Skeletal muscle satellite cell (primary cell): ENCODE measurements at regions not wholly inside any gene's neighbourhood (a gene's known extent, or its start where the extent isn't known, plus 50 kb on each side); places are given as distances from the start of the nearest gene placed in this dataset.
"Not testable (repeated sequence)": the region's sequence is repeated elsewhere in the genome, so short reads cannot be mapped to it uniquely, and the experiment has no call there.

Experiments
- H3K27me3 ChIP-seq: 2 replicates; pipeline ENCODE4 v1.7.0; 2013; ENCODE audit warnings: low read length; ENCODE audit not compliant: control insufficient read depth, insufficient read depth
- H3K36me3 ChIP-seq: 2 replicates; pipeline ENCODE4 v1.7.0; 2013; ENCODE audit warnings: mild to moderate bottlenecking, control low read depth, low read length; ENCODE audit not compliant: insufficient read depth
- H3K4me1 ChIP-seq: 2 replicates; pipeline ENCODE4 v1.7.0; 2013; ENCODE audit warnings: low read length; ENCODE audit not compliant: control insufficient read depth, insufficient read depth
- H3K4me2 ChIP-seq: 2 replicates; pipeline ENCODE4 v1.7.0; 2013; ENCODE audit warnings: mild to moderate bottlenecking, low read length
- H3K4me3 ChIP-seq: 2 replicates; pipeline ENCODE4 v1.7.0; 2013; ENCODE audit warnings: low read length
- H3K9ac ChIP-seq: 2 replicates; pipeline ENCODE4 v1.7.0; 2013; ENCODE audit warnings: mild to moderate bottlenecking, low read depth, low read length, moderate library complexity
- H3K9me3 ChIP-seq: replicated peaks from 2 replicates; pipeline ENCODE4 v1.7.0; 2013; ENCODE audit warnings: mild to moderate bottlenecking, control low read depth, low read length

DNA sequence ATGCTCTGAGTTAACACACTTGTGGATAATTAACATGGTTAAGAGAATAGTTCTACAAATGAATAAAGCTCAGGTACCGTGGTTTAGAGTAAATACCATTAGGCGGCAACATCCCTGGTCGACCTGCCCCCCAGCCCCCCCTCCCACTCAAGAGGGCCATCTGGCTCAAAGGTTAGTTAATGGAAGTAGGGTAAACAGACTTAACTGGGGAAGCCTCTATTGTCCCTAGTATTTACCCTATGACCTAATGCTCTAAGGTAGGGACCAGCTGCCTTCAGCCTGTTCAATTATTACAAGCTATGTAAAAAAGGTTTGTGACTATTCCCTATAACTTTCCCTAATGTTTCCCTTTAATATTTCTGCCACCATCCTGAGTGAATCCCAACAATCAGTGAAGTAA, 711.4 kb upstream of the HS3ST5 start:
- not testable (repeated sequence) for H3K4me2 ChIP-seq, H3K4me3 ChIP-seq, H3K9ac ChIP-seq, H3K4me1 ChIP-seq, H3K36me3 ChIP-seq, H3K9me3 ChIP-seq, H3K27me3 ChIP-seq

DNA sequence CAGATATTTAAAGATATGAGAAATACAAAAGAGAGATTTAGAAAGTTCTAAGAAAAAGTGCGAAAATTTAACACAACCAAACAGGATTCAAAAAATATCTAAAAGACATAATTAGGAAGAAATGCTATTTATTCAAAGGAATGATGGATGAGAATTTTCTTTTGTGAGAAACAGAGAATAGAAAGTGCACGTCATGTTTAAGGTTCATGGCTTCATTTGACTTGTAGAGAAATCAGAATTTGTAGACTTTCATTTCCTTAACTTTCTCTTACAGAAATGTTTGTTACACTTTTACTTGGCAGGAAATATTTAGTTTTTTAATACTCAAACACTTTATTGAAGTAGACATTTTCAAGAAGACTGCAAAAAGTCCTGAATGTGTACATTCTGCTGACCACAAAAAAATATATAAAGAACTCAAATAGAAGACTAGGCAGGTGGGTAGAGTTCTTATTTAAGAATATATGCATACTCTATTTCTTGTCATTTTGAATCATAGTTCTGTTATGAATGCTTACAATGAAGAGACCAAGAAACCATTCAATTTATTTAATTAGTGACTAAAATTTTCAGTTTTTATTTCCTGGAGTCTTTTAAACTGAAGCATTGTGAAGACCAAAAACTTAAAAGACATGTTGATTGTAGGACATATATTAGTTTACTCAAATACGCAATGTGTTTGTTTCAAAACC, 710.5 kb upstream of the HS3ST5 start:
- H3K9ac ChIP-seq = no peak overlapping the region
- H3K27me3 ChIP-seq = no peaks in the 10 kb centered on the region
- H3K36me3 ChIP-seq = no peaks in the 10 kb centered on the region
- no peak overlapping the region for H3K4me2 ChIP-seq
- H3K9me3 ChIP-seq = no peaks in the 10 kb centered on the region
- H3K4me3 ChIP-seq = no peak overlapping the region
- no peaks in the 10 kb centered on the region for H3K4me1 ChIP-seq

DNA sequence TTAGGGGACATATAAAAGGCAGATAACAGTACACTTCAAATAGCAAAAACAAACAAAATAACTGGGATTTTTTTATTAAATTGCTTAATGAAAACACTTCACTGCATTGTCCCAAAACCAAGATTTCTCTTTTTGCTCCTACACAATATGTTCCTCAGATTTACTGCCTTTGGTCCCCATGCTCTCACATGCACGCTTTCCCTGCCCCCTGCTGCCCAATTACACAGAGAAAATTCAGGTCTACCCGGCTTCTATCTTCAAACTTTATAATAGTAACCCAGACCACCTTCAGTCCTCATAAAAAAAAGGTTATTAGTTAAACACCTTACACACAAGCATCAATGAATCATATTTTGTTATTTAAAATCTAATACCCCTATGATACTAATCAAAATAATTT, 673.8 kb upstream of the HS3ST5 start:
- H3K9ac ChIP-seq = no peak overlapping the region
- H3K4me3 ChIP-seq = no peak overlapping the region
- H3K36me3 ChIP-seq = no peaks in the 10 kb centered on the region
- no peaks in the 10 kb centered on the region for H3K9me3 ChIP-seq
- no peak overlapping the region for H3K4me2 ChIP-seq
- H3K27me3 ChIP-seq = no peaks in the 10 kb centered on the region
- no peaks in the 10 kb centered on the region for H3K4me1 ChIP-seq

DNA sequence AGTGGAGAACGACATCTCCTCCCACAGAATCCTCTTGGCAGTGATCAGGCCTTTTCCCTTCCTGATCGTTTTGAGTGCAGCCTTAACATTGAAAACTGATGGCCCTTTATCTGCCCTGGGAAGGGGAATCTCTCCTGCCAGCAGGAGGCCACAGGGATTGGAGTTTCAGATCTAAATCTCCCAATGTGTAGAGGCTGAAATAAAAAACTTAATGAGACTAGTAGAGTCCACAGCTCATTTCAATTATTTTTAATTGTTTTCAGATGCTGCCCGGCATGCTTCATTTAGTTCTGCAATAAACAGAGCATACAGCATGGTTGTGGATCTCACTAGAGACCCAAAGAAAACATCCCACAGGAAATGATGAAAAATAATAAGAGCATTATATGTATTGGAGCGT, 662.2 kb upstream of the HS3ST5 start:
- Histone ChIP-seq H3K4me1 (no peaks in the 10 kb centered on the region), H3K9ac (no peak overlapping the region), H3K4me2 (no peak overlapping the region), H3K4me3 (no peak overlapping the region), H3K27me3 (no peaks in the 10 kb centered on the region), H3K36me3 (no peaks in the 10 kb centered on the region), H3K9me3 (no peaks in the 10 kb centered on the region)

DNA sequence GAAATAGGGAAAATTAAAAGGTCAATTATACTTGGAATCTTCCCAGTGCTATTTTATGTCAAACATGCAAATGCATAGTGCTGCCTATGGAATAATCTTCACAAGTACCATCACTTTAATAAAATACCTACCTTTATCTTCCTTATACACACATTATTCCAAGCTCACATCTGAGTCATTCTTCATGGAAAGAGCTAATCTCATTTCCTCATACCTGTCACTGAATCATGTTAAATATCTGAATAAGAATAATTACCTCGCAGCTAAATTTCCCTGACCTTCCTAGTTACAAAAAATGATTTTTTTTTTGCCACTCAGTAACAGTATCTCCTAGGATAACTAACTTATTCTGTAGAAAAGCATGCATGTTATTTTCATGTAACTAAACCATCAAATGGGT, 661.4 kb upstream of the HS3ST5 start:
- H3K9me3 ChIP-seq = no peaks in the 10 kb centered on the region

DNA sequence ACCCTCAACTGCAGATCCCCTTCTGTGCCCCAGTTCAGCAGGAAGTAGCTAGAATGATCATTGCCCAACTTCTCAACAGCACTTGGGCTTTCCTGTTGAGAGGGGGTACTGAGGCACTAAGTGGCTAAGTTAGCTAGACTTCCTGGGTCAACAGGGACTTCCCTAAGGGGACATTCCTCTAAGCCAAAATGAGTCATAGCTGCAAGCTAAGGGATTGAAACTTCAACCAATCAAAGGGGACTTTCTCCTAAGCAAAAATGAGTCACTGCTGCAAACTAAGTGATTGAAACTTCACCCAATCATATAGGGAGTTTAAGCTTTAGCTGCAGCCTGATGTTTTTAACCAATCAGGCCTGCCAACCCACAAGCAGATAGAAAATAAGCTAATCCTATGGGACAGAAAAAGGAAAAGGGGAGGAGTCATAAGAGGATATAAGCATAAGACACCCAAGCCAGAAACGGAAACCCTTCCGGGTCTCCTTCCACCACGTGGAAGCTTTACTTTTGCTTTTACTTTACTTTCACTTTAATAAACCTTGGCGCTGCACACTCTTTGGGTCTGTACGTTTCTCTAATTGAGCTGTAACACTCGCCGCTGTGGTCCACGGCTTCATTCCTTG, 659.0 kb upstream of the HS3ST5 start:
- no peak overlapping the region for H3K9ac ChIP-seq
- H3K4me1 ChIP-seq = no peaks in the 10 kb centered on the region
- no peaks in the 10 kb centered on the region for H3K36me3 ChIP-seq
- H3K4me3 ChIP-seq = no peak overlapping the region
- H3K27me3 ChIP-seq = no peaks in the 10 kb centered on the region
- no peak overlapping the region for H3K4me2 ChIP-seq
- no peaks in the 10 kb centered on the region for H3K9me3 ChIP-seq

More for the DNA sequence above, 661.4 kb upstream of the HS3ST5 start:
- no peak overlapping the region for H3K9ac ChIP-seq
- no peak overlapping the region for H3K4me3 ChIP-seq
- no peaks in the 10 kb centered on the region for H3K27me3 ChIP-seq
- H3K4me1 ChIP-seq = no peaks in the 10 kb centered on the region
- no peak overlapping the region for H3K4me2 ChIP-seq
- H3K36me3 ChIP-seq = no peaks in the 10 kb centered on the region

DNA sequence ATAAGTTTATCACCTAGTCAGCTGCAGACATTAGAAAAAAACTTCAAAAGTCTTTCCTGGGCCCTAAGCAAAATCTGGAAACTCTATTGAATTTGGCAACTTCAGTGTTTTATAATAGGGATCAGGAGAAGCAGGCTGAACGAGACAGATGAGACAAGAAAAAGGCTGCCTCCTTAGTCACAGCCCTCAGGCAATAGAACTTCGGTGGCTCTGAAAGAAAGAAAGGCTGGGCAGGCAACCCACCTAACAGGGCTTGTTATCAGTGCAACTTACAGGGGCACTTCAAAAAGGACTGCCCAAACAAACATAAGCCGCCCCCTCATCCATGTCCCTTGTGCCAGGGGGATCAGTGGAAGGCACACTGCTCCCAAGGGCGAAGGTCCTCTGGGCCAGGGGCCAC, 657.9 kb upstream of the HS3ST5 start:
- H3K4me1 ChIP-seq = no peaks in the 10 kb centered on the region
- H3K27me3 ChIP-seq = no peaks in the 10 kb centered on the region
- H3K4me3 ChIP-seq = no peak overlapping the region
- H3K36me3 ChIP-seq = no peaks in the 10 kb centered on the region
- H3K9me3 ChIP-seq = no peaks in the 10 kb centered on the region
- H3K9ac ChIP-seq = no peak overlapping the region
- no peak overlapping the region for H3K4me2 ChIP-seq

DNA sequence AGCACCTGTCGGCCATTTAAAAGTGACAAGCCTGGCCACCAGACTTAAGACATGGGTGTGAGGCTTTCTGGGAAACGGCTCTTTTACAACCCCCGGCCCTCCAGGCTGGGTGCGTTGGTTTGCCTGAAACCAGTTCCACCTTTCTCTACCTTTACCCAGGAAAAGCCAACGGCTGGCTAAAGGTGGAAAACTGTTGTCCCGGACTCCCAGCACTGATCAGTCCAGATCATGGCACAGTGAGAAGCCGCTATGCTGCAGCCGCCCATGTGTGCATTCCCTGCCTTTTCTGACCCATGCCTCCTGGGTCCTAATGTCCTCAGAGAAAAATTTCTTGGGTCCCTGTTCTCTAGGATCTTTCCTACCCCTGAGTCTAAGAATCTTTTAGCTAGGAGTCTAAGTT, 655.7 kb upstream of the HS3ST5 start:
- Histone ChIP-seq H3K4me3 (no peak overlapping the region), H3K4me2 (no peak overlapping the region), H3K9me3 (no peaks in the 10 kb centered on the region), H3K9ac (no peak overlapping the region), H3K4me1 (no peaks in the 10 kb centered on the region), H3K36me3 (no peaks in the 10 kb centered on the region), H3K27me3 (no peaks in the 10 kb centered on the region)

DNA sequence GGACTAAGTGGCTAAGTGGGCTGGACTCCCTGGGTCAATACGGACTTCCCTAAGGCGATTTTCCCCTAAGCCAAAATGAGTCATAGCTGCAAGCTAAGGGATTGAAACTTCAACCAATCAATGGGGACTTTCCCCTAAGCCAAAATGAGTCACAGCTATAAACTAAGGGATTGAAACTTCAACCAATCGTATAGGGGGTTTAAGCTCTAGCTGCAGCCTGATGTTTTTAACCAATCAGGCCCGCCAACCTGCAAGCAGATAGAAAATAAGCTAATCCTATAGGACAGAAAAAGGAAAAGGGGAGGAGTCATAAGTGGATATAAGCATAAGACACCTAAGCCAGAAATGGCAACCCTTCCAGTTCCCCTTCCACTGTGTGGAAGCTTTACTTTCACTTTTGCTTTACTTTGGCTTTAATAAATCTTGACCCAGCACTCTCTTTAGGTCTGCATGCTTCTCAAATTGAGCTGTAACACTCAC, 655.0 kb upstream of the HS3ST5 start:
- no peak overlapping the region for H3K4me3 ChIP-seq
- no peaks in the 10 kb centered on the region for H3K36me3 ChIP-seq
- H3K9ac ChIP-seq = no peak overlapping the region
- no peaks in the 10 kb centered on the region for H3K27me3 ChIP-seq
- no peaks in the 10 kb centered on the region for H3K4me1 ChIP-seq
- H3K4me2 ChIP-seq = no peak overlapping the region
- H3K9me3 ChIP-seq = no peaks in the 10 kb centered on the region

DNA sequence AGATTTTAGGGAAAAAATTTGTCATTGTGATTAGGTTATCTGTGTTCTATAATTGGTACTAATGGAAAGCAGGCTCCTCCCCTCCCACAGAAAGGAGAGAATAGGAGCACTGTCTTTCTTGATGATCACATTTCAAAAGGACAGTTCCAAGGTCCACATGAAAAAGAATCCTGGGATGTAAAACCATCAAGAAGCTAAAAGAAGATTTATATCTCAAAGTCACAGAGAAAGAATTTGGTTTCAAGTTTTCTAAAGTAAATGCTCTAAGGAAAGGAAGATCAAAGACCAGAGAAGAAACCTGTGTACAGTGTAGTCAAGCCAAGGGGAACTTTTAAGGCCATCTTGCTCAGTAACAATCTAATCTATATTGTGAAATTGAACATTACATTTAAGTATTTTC, 652.7 kb upstream of the HS3ST5 start:
- H3K9ac ChIP-seq = no peak overlapping the region
- H3K9me3 ChIP-seq = no peaks in the 10 kb centered on the region
- H3K36me3 ChIP-seq = no peaks in the 10 kb centered on the region
- no peaks in the 10 kb centered on the region for H3K4me1 ChIP-seq
- no peak overlapping the region for H3K4me3 ChIP-seq
- H3K27me3 ChIP-seq = no peaks in the 10 kb centered on the region
- H3K4me2 ChIP-seq = no peak overlapping the region

DNA sequence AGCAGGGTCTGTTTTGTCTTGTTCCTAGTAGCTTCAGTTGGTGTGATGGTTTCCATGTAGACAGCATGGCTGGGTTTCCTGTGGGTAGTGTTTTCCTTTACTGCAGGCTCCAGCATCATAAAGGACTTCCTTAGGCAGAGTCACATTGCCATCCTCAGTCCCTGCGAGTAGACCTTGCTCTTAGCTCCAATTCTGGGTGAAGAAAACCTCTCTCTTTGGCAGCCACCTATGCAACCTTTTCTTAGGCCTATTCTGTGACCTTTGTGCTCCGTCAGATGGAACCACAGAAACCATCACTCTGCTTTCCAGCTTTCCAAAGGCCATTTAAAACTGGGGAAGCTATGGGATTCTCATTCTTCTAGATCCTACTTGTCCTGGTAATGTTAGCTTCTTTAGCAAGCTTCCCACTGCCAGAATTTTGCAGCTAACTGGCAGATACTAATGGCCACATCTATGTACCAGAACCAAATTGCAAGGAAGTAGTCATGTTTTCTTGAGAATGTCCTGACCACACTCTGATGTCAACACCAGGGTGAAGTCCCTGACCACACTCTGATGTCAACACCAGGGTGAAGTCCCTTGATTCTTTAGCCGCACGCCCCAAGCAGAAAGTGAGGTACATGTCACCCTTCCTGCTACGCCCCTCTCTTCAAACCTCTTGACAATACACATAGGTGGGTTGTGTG, 646.6 kb upstream of the HS3ST5 start:
- no peaks in the 10 kb centered on the region for H3K36me3 ChIP-seq
- no peaks in the 10 kb centered on the region for H3K9me3 ChIP-seq
- no peak overlapping the region for H3K4me3 ChIP-seq
- H3K4me1 ChIP-seq = no peaks in the 10 kb centered on the region
- H3K4me2 ChIP-seq = no peak overlapping the region
- no peaks in the 10 kb centered on the region for H3K27me3 ChIP-seq
- no peak overlapping the region for H3K9ac ChIP-seq

DNA sequence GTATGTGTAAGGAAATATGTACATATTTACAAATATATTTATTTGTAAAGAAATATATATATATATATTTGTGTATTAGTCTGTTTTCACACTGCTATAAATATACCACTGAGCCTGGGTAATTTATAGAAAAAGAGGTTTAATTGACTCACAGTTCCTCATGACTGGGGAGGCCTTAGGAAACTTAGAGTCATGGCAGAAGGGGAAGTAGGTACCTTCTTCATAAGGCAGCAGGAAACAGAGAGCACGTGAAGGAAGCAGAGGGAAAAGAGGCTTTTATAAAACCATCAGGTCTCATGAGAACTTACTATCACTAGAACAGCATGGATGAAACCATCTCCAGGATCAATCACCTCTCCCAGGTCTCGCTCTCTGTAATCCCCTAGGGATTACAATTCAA, 644.5 kb upstream of the HS3ST5 start:
- Histone ChIP-seq H3K4me1 (no peaks in the 10 kb centered on the region), H3K27me3 (no peaks in the 10 kb centered on the region), H3K36me3 (no peaks in the 10 kb centered on the region), H3K9me3 (no peaks in the 10 kb centered on the region), H3K4me2 (no peak overlapping the region), H3K4me3 (no peak overlapping the region), H3K9ac (no peak overlapping the region)
